Large intestine (tissue), 3 donors: ENCODE measurements at regions not wholly inside any gene's neighbourhood (a gene's known extent, or its start where the extent isn't known, plus 50 kb on each side); places are given as distances from the start of the nearest gene placed in this dataset.

Experiments used
- DNase-seq, 2 donors: peaks; one replicate each; pipeline versions ENCODE4 v3.0.0 to v3.0.0-alpha.2; 2013
- H3K27ac ChIP-seq: one replicate; pipeline ENCODE4 v1.5.1; 2013; ENCODE audit warnings: low read length
- H3K27me3 ChIP-seq: 2 replicates; pipeline ENCODE4 v1.6.1; 2013; ENCODE audit warnings: low read length; ENCODE audit not compliant: control insufficient read depth, insufficient read depth
- H3K36me3 ChIP-seq: 2 replicates; pipeline ENCODE4 v1.6.1; 2013; ENCODE audit warnings: low read length; ENCODE audit not compliant: control insufficient read depth, insufficient read depth
- H3K4me1 ChIP-seq: one replicate; pipeline ENCODE4 v1.6.1; 2013; ENCODE audit warnings: low read length; ENCODE audit not compliant: control insufficient read depth, insufficient read depth
- H3K4me3 ChIP-seq: one replicate; pipeline ENCODE4 v1.5.1; 2013; ENCODE audit warnings: low read length
- H3K9me3 ChIP-seq: one replicate; pipeline ENCODE4 v1.6.1; 2013; ENCODE audit warnings: mild to moderate bottlenecking, low read depth, low read length, moderate library complexity; ENCODE audit not compliant: control insufficient read depth
- WGBS: methylation state at CpG from one replicate; pipeline ENCODE4 v1.1.5; 2013; ENCODE audit warnings: low lambda C conversion rate; ENCODE audit not compliant: insufficient coverage; 5-methylcytosine and 5-hydroxymethylcytosine counted together

GRCh38 chrX:45322820-45323219 lies 122.1 kb upstream of the DIPK2B start:
- H3K9me3 ChIP-seq = no peaks in the 10 kb centered on the region
- no peaks in the 10 kb centered on the region for H3K27me3 ChIP-seq

DNA sequence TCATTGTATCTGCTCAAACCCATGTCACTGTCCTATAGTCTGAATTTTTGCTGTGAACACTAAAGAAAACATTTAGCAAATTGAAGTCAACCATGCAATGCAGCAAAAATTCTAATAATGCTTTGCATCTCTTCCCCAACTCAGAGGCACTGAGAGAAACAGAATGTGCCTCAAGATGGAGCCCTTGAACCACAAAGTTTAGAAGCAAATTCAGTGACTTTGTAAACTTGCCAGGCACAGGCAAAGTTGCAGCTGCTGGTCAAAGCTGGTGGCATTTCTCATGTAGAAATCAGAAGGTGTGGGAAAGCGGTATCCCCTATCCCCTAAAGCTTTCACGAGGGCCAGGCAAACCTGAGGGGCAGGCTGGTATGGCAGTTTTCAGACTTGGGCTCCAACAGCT lies 121.7 kb upstream of the DIPK2B start:
- H3K4me3 ChIP-seq = no peak overlapping the region
- H3K27me3 ChIP-seq = no peaks in the 10 kb centered on the region
- H3K36me3 ChIP-seq = no peaks in the 10 kb centered on the region
- H3K4me1 ChIP-seq = peaks cover 2% of the 10 kb centered on the region
- no peak overlapping the region for H3K27ac ChIP-seq
- no peaks in the 10 kb centered on the region for H3K9me3 ChIP-seq
- DNase-seq = peak; percentile 36 to 41
- WGBS = no CpG with 5 or more reads among the region's 2 CpGs

More at GRCh38 chrX:45322820-45323219, 122.1 kb upstream of the DIPK2B start:
- Histone ChIP-seq H3K4me3 (no peak overlapping the region), H3K27ac (no peak overlapping the region), H3K36me3 (no peaks in the 10 kb centered on the region), H3K4me1 (peaks cover 2% of the 10 kb centered on the region)
- no peak for DNase-seq

DNA sequence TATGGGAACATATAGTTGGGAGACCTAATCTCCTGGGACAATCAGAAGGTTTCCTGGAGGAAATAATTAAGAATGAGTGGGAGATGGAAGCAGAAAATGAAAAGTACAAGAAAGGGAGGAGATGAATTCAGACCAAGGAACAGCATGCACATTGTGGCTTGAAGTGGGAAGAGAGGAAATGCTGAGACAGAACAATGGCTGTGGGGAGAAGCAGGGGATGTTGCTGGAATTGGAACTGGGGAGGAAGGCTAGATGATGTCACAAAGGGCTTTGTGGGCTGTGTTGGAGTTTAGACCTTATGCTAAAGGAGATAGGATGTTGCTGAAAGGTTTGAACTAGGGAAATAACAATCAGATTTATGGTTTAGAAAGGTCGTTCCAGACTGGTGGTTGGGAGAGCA lies 119.5 kb upstream of the DIPK2B start:
- Histone ChIP-seq H3K4me1 (peaks cover 2% of the 10 kb centered on the region), H3K4me3 (no peak overlapping the region), H3K9me3 (no peaks in the 10 kb centered on the region), H3K27me3 (no peaks in the 10 kb centered on the region), H3K36me3 (no peaks in the 10 kb centered on the region), H3K27ac (no peak overlapping the region)
- no CpG with 5 or more reads among the region's 1 CpG for WGBS
- DNase-seq = no peak

- WGBS = no CpG with 5 or more reads among the region's 1 CpG
- no peak overlapping the region for H3K27ac ChIP-seq
- no peaks in the 10 kb centered on the region for H3K9me3 ChIP-seq
- no peaks in the 10 kb centered on the region for H3K36me3 ChIP-seq
- H3K27me3 ChIP-seq = no peaks in the 10 kb centered on the region
- no peak for DNase-seq
- H3K4me3 ChIP-seq = no peak overlapping the region
- no peaks in the 10 kb centered on the region for H3K4me1 ChIP-seq
Measured at GRCh38 chrX:45309801-45310200, 109.1 kb upstream of the DIPK2B start.

DNA sequence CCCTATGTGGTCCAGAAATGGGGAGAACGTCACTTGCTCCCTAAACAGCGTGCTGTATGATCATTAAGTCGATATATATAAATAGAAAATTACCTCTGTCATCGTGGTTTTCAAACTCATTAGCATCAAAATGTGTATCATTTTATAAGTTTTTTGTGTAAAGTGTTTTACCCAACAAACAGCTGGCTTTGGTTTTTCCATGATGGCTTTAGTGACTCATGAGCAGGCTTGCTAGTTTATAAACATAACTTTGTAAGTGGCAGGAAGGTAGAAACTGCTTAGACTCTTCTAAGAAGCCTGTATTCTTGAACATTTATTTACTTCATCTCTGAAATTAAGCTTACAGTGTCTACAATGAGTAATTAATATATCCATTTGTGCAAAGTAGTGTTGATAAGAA lies 108.4 kb upstream of the DIPK2B start:
- DNase-seq = no peak
- no CpG with 5 or more reads among the region's 4 CpGs for WGBS
- H3K27me3 ChIP-seq = no peaks in the 10 kb centered on the region

GRCh38 chrX:45306794-45307193 lies 106.1 kb upstream of the DIPK2B start:
- Histone ChIP-seq H3K27ac (no peak overlapping the region), H3K9me3 (no peaks in the 10 kb centered on the region), H3K4me1 (no peaks in the 10 kb centered on the region), H3K4me3 (no peak overlapping the region), H3K36me3 (no peaks in the 10 kb centered on the region), H3K27me3 (no peaks in the 10 kb centered on the region)
- WGBS = no CpG with 5 or more reads among the region's 1 CpG
- no peak for DNase-seq

More for the DNA sequence above, 108.4 kb upstream of the DIPK2B start:
- Histone ChIP-seq H3K36me3 (no peaks in the 10 kb centered on the region), H3K27ac (no peak overlapping the region), H3K4me1 (no peaks in the 10 kb centered on the region), H3K9me3 (no peaks in the 10 kb centered on the region), H3K4me3 (no peak overlapping the region)

DNA sequence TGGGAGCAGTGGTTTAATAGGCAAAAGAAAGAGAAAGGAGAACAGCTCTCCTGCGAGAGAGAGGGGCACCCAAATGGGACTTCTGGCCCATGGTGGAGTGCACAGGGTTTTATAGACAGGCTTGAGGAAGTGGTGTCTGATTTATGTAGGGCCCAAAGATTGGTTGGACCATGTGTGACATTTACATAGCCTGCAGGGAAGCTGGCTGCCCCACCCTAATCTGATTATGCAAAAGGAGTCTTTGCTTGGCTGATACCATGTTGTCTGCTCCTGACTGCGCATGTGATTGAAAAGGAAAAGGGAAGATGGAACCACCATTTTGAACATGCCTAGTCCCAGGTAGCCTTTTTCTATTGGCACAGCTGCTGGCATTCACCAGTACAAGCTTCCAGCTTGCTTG lies 100.0 kb upstream of the DIPK2B start:
- no peaks in the 10 kb centered on the region for H3K27me3 ChIP-seq
- no CpG with 5 or more reads among the region's 2 CpGs for WGBS
- H3K36me3 ChIP-seq = no peaks in the 10 kb centered on the region
- no peaks in the 10 kb centered on the region for H3K9me3 ChIP-seq
- DNase-seq = no peak
- peaks cover 5% of the 10 kb centered on the region for H3K4me1 ChIP-seq
- no peak overlapping the region for H3K4me3 ChIP-seq
- H3K27ac ChIP-seq = no peak overlapping the region

GRCh38 chrX:45295259-45295986 lies 94.7 kb upstream of the DIPK2B start:
- no CpG with 5 or more reads among the region's 3 CpGs for WGBS

GRCh38 chrX:45274576-45274975 lies 73.9 kb upstream of the DIPK2B start:
- no peaks in the 10 kb centered on the region for H3K27me3 ChIP-seq
- H3K9me3 ChIP-seq = no peaks in the 10 kb centered on the region
- no peak overlapping the region for H3K4me3 ChIP-seq
- H3K4me1 ChIP-seq = no peaks in the 10 kb centered on the region
- H3K36me3 ChIP-seq = no peaks in the 10 kb centered on the region
- no peak for DNase-seq
- no peak overlapping the region for H3K27ac ChIP-seq
- 63% methylated on average over 1 of the region's 1 CpG for WGBS

More at GRCh38 chrX:45295259-45295986, 94.7 kb upstream of the DIPK2B start:
- H3K4me1 ChIP-seq = peaks cover 5% of the 10 kb centered on the region
- H3K36me3 ChIP-seq = no peaks in the 10 kb centered on the region
- H3K27me3 ChIP-seq = no peaks in the 10 kb centered on the region
- no peak overlapping the region for H3K27ac ChIP-seq
- H3K4me3 ChIP-seq = no peak overlapping the region
- DNase-seq = peak; percentile 33 to 65
- H3K9me3 ChIP-seq = no peaks in the 10 kb centered on the region

DNA sequence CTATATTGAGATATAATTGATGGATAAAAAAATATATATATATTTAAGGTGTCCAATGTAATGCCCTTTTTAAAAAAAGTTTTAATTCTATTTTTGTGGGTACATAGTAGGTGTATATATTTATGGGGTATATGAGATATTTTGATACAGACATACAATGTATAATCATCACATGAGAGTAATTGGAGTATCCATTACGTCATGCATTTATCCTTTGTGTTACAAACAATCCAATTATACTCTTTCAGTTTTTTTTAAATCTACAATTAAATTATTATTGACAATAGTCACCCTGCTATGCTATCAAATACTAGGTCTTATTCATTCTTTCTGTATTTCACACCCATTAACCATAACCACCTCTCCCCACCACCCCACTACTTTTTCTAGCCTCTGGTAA lies 66.3 kb upstream of the DIPK2B start:
- H3K4me1 ChIP-seq = no peaks in the 10 kb centered on the region
- WGBS = no CpG with 5 or more reads among the region's 1 CpG
- no peaks in the 10 kb centered on the region for H3K36me3 ChIP-seq
- no peak overlapping the region for H3K27ac ChIP-seq
- DNase-seq = no peak
- no peaks in the 10 kb centered on the region for H3K9me3 ChIP-seq
- no peak overlapping the region for H3K4me3 ChIP-seq
- H3K27me3 ChIP-seq = no peaks in the 10 kb centered on the region

DNA sequence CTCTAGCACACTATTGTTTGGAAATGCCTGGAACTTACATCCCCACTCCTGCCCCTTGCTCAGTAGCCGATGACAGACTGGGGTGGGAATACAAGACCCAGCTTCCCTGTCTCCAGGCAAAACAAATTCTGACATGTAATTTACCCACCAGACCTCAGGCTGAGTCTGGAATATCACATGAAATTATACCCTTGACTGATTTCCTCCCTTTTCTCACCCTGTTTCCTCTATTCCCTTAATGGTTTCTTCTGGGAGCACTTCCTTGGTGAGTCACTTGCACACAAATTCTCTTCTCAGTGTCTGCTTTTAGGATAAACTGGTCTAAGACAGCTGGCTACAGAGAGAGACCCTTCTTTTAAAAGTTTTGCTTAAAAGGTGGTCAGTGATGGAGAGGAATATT lies 65.8 kb upstream of the DIPK2B start:
- no peaks in the 10 kb centered on the region for H3K36me3 ChIP-seq
- DNase-seq = no peak
- no peak overlapping the region for H3K4me3 ChIP-seq
- no peaks in the 10 kb centered on the region for H3K4me1 ChIP-seq
- no peaks in the 10 kb centered on the region for H3K9me3 ChIP-seq
- WGBS = no CpG with 5 or more reads among the region's 1 CpG
- H3K27ac ChIP-seq = no peak overlapping the region
- H3K27me3 ChIP-seq = no peaks in the 10 kb centered on the region
